HFF-Myc (cell line): ENCODE measurements at regions not wholly inside any gene's neighbourhood (a gene's known extent, or its start where the extent isn't known, plus 50 kb on each side); places are given as distances from the start of the nearest gene placed in this dataset.

Source experiments
- DNase-seq: peaks from one replicate; pipeline ENCODE4 v3.0.0-alpha.2; 2011; ENCODE audit warnings: low read depth; ENCODE audit errors: extremely low read depth
- H3K4me3 ChIP-seq: replicated peaks from 2 replicates; pipeline ENCODE4 v1.5.1; 2011; ENCODE audit warnings: low read depth, mild to moderate bottlenecking, control low read depth, low read length
- CTCF ChIP-seq: IDR thresholded peaks from 2 replicates; pipeline ENCODE4 v1.5.1; 2012; ENCODE audit warnings: mild to moderate bottlenecking, low read depth, low read length, control low read depth; ENCODE audit errors: missing control alignments

GRCh38 chr1:99122039-99122438 is 117.4 kb upstream of the PLPPR5 start:
- no peak for TF ChIP-seq CTCF
- DNase-seq: no peak
- no peak overlapping the region for H3K4me3 ChIP-seq

- TF ChIP-seq CTCF: no peak
- no peak overlapping the region for H3K4me3 ChIP-seq
- no peak for DNase-seq
These were observed 119.3 kb upstream of the PLPPR5 start for GRCh38 chr1:99123936-99124335.

GRCh38 chr1:99131546-99131945 is 126.9 kb upstream of the PLPPR5 start:
- DNase-seq: no peak
- no peak for TF ChIP-seq CTCF
- no peak overlapping the region for H3K4me3 ChIP-seq

GRCh38 chr1:99133756-99134500 is 129.3 kb upstream of the PLPPR5 start:
- no peak for TF ChIP-seq CTCF
- no peak overlapping the region for H3K4me3 ChIP-seq
- no peak for DNase-seq

GRCh38 chr1:99137554-99138206 is 126.6 kb upstream of the PLPPR4 start:
- no peak for DNase-seq
- no peak for TF ChIP-seq CTCF
- H3K4me3 ChIP-seq: no peak overlapping the region

- TF ChIP-seq CTCF: no peak
- no peak overlapping the region for H3K4me3 ChIP-seq
- DNase-seq: no peak
These were observed 124.4 kb upstream of the PLPPR4 start for GRCh38 chr1:99139876-99140275.
